ENCODE measurements at regions not wholly inside any gene's neighbourhood (a gene's known extent, or its start where the extent isn't known, plus 50 kb on each side); places are given as distances from the start of the nearest gene placed in this dataset.

GRCh38 chr6:148147463-148147830 is 195.2 kb upstream of the SASH1 start:
- DNase-seq (ENCODE audit: low read depth), result no peak
- no peak overlapping the region for H3K4me3 ChIP-seq (ENCODE audit: low read depth, low read length)
- TF ChIP-seq POLR2A (IDR thresholded peaks at IDR 0.05; ENCODE audit: extremely low read depth, insufficient read length), result no peak
- no peak for TF ChIP-seq CTCF (IDR thresholded peaks at IDR 0.05; ENCODE audit: low read depth, low read length)
- TF ChIP-seq MYC (IDR thresholded peaks at IDR 0.05; ENCODE audit: low read depth, low read length), result no peak
- no peak for TF ChIP-seq MAX (IDR thresholded peaks at IDR 0.05; ENCODE audit: low read depth, low read length)

GRCh38 chr6:148151896-148152643 is 190.6 kb upstream of the SASH1 start:
- TF ChIP-seq CTCF (IDR thresholded peaks at IDR 0.05; ENCODE audit: low read depth, low read length) (no peak), MAX (IDR thresholded peaks at IDR 0.05; ENCODE audit: low read depth, low read length) (no peak), MYC (IDR thresholded peaks at IDR 0.05; ENCODE audit: low read depth, low read length) (no peak)
- H3K4me3 ChIP-seq (ENCODE audit: low read depth, low read length), result no peak overlapping the region
- DNase-seq (ENCODE audit: low read depth), result no peak

GRCh38 chr6:148154668-148155067 is 188.0 kb upstream of the SASH1 start:
- no peak for DNase-seq (ENCODE audit: low read depth)
- no peak overlapping the region for H3K4me3 ChIP-seq (ENCODE audit: low read depth, low read length)
- TF ChIP-seq CTCF (IDR thresholded peaks at IDR 0.05; ENCODE audit: low read depth, low read length) (no peak), MYC (IDR thresholded peaks at IDR 0.05; ENCODE audit: low read depth, low read length) (no peak), MAX (IDR thresholded peaks at IDR 0.05; ENCODE audit: low read depth, low read length) (no peak), POLR2A (IDR thresholded peaks at IDR 0.05; ENCODE audit: extremely low read depth, insufficient read length) (no peak)

- no peak for DNase-seq (ENCODE audit: low read depth)
- H3K4me3 ChIP-seq (ENCODE audit: low read depth, low read length), result no peak overlapping the region
- TF ChIP-seq MAX (IDR thresholded peaks at IDR 0.05; ENCODE audit: low read depth, low read length), result no peak
- TF ChIP-seq MYC (IDR thresholded peaks at IDR 0.05; ENCODE audit: low read depth, low read length), result no peak
- no peak for TF ChIP-seq POLR2A (IDR thresholded peaks at IDR 0.05; ENCODE audit: extremely low read depth, insufficient read length)
- no peak for TF ChIP-seq CTCF (IDR thresholded peaks at IDR 0.05; ENCODE audit: low read depth, low read length)
These were observed 187.3 kb upstream of the SASH1 start for GRCh38 chr6:148155293-148155692.

- TF ChIP-seq MYC (IDR thresholded peaks at IDR 0.05; ENCODE audit: low read depth, low read length) (no peak), POLR2A (IDR thresholded peaks at IDR 0.05; ENCODE audit: extremely low read depth, insufficient read length) (no peak), CTCF (IDR thresholded peaks at IDR 0.05; ENCODE audit: low read depth, low read length) (no peak), MAX (IDR thresholded peaks at IDR 0.05; ENCODE audit: low read depth, low read length) (no peak)
- no peak for DNase-seq (ENCODE audit: low read depth)
- H3K4me3 ChIP-seq (ENCODE audit: low read depth, low read length), result no peak overlapping the region
These were observed 184.8 kb upstream of the SASH1 start for GRCh38 chr6:148157841-148158240.
